ENCODE measurements at regions not wholly inside any gene's neighbourhood (a gene's known extent, or its start where the extent isn't known, plus 50 kb on each side); places are given as distances from the start of the nearest gene placed in this dataset.
"Not testable (repeated sequence)": the region's sequence is repeated elsewhere in the genome, so short reads cannot be mapped to it uniquely, and the experiment has no call there.

DNA sequence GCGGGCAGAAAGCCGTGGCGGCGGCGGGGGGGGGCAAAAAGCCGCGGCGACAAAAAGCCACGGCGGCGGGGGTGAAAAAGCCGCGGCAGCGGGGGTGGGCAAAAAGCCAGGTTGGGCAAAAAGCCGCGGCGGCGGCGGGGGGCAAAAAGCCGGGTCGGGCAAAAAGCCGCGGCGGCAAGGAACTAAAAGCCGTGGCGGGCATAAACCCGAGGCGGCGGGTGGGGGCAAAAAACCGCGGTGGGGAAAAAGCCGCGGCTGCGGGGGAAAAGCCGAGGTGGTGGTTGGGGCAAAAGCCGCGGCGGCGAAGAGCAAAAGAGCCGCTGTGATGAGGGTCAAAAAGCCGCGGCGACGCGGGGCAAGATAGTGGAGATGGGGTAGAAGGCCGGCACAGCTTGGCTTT, 1834.2 kb downstream of the FOXD4L5 start:
- DNase-seq, result not testable (repeated sequence)

DNA sequence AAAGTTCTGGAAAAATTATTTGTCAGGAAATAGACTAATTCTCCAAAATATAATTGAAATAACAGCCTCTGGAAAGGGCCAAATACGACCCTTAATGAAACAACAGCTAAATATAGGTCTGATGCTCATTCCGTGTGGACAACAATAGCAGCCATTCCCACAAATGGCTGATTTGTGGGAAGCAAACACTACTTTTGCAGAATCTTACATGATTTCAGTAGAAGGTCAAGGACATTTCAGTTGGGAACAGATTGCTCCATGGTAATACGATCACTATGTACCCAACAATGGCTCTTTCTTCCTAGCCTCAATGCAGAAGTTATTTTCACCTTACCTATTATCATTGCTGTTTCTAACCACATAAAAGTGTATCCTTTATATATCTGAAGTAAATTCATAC, 1859.9 kb downstream of the FOXD4L5 start:
- DNase-seq, result not testable (repeated sequence)

DNA sequence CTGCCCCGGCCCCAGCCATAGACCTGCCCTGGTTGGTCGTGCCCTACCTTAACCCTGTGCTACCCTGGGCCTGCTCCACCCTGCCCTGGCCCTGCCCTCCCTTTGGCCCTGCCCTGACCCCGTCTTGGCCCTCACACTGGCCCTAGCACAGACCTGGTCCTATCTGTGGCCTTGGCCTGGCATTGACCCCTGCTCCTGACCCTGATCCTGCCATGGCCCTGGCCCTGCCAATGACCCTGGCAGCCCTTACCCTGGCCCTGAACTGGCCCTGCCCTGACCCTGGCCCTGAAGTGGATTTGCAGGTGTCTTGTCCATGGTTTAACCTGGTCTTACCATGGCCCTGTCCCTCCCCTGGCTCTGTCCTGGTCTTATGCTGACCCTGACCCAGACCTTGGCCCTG, 1894.1 kb downstream of the FOXD4L5 start:
- DNase-seq, result not testable (repeated sequence)

GRCh38 chr9:63385479-63385878, 1899.5 kb downstream of the FOXD4L5 start:
- DNase-seq, result not testable (repeated sequence)

DNA sequence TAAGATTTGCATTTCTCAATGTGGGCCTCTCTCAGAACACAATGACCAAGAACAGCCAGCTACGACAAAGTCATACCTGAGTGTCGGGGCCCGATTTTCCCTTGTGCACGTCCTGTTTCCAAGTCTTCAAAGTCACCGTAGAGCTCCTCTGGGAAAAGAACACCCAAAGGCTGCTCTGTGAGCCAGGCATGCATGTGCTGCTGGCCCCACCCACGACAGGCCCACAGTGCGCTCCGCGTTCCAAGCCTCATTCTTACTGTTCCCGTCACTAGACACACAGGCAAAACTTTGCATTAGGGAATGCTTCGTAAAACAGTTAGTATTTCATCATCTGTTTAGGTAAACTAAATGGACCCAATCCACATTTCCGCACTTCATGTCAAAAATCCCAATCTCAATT, 1905.1 kb downstream of the FOXD4L5 start:
- DNase-seq, result not testable (repeated sequence)

DNA sequence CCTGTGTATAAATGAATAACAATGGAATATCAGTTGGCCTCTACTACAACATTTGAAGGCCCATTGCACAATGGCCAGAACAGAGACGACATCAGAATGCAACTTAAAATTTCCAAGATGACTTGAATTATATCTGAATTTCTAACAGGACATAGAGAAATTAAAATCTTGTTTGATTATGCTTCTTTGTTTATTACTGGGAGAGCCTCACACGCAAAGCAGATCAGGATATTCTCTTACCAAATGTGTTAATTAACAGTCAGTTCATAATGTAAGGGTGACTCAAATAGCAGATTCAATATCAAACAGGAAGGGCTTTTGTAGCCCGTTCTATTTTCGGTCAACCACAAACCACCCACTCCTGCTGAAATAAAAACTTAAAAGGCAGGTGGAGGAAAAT, 1930.8 kb downstream of the FOXD4L5 start:
- DNase-seq, result not testable (repeated sequence)

GRCh38 chr9:63347347-63347746, 1937.7 kb downstream of the FOXD4L5 start:
- DNase-seq, result not testable (repeated sequence)

GRCh38 chr9:63346310-63347048, 1938.5 kb downstream of the FOXD4L5 start:
- DNase-seq, result peak; percentile 28

DNA sequence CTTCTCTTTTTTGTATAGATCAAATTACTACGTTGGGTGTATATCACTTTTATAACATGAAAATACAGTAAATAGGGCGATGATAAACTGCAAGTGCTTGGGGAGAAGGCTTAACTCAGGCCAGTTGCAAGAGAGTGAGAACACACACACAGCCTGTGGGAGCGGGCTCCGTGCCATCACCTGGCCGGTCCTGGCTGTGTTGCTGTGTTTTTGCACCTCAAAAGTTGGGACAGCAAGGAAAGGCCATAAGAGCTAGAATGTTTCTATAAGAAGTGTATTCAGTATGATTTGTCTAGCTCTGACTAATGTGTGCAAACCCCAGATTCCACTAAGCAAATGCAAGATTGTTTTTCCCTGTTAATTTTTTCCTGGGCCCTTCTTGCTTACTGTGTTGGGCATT, 1940.6 kb downstream of the FOXD4L5 start:
- DNase-seq, result not testable (repeated sequence)

- DNase-seq, result not testable (repeated sequence)
Measured at GRCh38 chr9:63342528-63342927, 1942.5 kb downstream of the FOXD4L5 start.

- DNase-seq, result peak; percentile 24
Measured at GRCh38 chr9:63337899-63338604, 1947.0 kb downstream of the FOXD4L5 start.

- DNase-seq, result not testable (repeated sequence)
Measured at GRCh38 chr9:63335286-63335685, 1949.7 kb downstream of the FOXD4L5 start.

GRCh38 chr9:63334187-63334586, 1950.8 kb downstream of the FOXD4L5 start:
- DNase-seq, result not testable (repeated sequence)

DNA sequence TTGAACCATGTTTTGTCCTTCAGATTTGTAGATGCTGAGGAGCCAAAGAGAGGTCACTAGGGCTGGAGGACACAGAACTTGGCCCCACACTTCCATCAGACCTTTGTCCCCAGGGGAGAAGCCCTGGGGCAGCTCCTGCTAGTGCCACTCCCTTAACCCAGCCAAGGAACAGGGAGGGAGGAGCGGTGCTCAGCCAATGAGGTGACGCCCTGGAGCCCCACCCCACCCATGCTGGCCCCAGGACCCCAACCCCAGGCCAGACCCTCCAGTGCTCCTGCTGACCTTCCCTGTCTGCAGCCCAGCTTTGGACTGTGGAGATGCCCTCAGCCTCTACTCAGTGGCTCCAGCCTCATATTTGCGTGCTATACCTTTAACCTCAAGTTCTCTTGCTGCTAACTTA, 1951.9 kb downstream of the FOXD4L5 start:
- DNase-seq, result not testable (repeated sequence)

DNA sequence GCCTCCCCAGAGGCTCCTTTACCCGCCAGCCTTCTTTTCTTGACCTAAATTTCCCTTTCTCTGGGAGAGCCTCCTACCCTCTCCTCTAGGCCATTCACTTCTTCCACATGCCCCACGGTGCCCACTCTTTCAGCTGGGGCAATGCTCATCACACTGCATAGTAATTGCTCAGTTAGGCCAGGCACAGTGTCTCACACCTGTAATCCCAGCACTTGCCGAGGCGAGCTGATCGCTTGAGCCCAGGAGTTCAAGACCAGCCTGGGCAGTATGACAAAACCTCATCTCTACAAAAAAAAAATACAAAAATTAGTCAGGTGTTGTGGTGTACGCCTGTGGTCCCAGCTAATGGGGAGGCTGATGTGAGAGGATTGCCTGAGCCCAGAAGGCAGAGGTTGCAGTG, 1956.7 kb downstream of the FOXD4L5 start:
- not testable (repeated sequence) for DNase-seq

- not testable (repeated sequence) for DNase-seq
Measured at GRCh38 chr9:63327211-63327610, 1957.8 kb downstream of the FOXD4L5 start.

DNA sequence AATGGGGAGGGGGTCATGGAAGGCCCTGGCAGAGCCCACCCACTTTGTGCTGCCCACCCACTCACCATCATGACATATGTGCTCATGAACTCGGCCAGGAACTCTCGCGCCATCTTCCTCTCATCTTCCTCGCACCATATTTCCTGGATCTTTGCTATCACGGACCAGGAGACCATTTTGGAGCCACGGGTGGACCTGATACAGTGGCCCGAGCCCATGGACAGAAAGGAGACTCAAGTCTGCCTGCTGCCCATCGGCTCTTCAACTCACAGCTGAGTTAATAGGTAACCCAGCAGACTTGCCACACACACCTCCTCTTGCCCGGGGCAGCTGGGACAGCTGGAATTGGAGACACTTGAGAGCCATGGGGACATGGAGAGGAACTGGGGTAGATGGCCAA, 1958.3 kb downstream of the FOXD4L5 start:
- not testable (repeated sequence) for DNase-seq

DNA sequence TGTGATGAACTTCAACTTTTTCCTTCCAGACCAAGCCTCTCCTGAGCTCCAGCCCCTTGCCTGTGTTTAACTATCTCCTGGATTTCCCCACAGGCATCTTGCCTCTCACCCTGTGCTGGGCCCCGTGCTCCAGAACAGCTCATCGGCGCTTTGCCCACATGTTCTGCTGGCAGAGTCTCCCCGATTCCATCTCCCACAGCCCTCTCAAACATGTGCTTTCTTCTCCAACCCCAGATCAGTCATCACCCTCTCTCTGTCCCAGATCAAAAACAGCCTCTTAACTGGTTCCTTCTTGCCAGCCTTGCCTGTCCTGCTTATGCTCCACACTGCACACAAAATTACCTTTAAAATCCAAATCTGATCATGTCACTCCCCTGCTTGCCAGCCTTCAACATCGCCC, 1959.3 kb downstream of the FOXD4L5 start:
- DNase-seq, result not testable (repeated sequence)

GRCh38 chr9:63318093-63318492, 1966.9 kb downstream of the FOXD4L5 start:
- DNase-seq, result not testable (repeated sequence)

DNA sequence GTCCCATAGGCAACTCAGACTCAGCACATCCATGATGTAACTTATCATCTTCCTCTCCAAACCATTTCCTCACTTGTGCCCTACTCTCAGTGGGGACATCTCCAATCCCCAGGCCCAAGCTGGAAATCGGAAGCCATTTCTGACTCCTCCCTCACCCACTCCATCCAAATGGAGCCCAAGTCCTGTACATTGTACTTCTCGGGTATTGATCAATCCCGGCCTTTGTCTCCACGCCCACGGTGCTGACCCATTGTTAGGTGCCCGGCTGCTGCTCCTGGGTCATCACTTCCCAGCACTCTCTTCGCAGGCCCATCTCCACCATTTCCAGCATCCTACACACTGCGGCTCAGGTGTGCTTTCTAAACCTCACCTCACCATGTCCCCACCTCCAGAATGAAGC, 1969.6 kb downstream of the FOXD4L5 start:
- DNase-seq, result not testable (repeated sequence)

- DNase-seq, result not testable (repeated sequence)
Measured at GRCh38 chr9:63296848-63297247, 1988.2 kb downstream of the FOXD4L5 start.

DNA sequence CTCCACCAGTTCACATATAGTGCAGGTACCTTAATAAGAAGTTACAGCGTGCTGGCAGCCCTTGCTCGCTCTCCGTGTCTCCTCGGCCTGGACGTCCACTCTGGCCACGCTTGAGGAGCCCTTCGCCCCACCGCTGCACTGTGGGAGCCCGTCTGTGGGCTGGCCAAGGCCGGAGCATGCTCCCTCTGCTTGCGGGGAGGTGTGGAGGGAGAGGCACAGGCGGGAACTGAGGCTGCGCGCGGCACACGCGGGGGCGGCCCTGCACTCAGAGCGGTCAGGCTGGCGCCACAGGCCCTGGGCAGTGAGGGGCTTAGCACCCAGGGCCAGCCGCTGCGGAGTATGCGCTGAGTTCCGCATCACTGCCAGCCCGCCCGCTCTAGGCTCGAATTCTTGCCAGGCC, 1988.6 kb downstream of the FOXD4L5 start:
- DNase-seq, result not testable (repeated sequence)

DNA sequence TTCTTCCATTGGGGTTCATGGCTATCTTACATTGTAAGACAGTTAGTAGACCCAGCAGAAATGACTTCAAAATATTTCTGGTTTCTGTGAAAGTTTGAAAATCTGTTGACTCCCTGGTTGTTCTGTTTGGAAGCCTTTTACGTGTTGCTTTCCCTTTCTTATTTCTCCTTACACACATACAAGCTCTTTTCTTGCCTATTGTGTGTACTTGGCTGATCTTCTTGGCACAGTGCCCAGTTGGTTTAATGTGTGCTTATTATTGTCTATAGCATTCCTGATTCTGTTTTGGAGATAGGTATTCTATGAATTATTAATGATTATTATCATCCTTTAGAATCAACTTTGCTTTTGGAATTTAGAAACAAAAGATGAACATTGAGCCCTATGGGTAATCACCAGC, 1995.0 kb downstream of the FOXD4L5 start:
- not testable (repeated sequence) for DNase-seq
